ENCODE measurements at regions not wholly inside any gene's neighbourhood (a gene's known extent, or its start where the extent isn't known, plus 50 kb on each side); places are given as distances from the start of the nearest gene placed in this dataset.

GRCh38 chr16:50878536-50878935, 136.7 kb downstream of the CYLD start:
- in situ Hi-C loops (cut with MboI; ENCODE audit: low pct_ligation_motif_present in 1 of 4, low pct_unique_long_range_greater_than_20kb in 1 of 4, low sequenced_read_pairs in 3 of 4): no loop called here

GRCh38 chr16:50876263-50876662, 134.4 kb downstream of the CYLD start:
- WGBS, 2 donors (ENCODE audit: low coverage in 1 of 2): 82% methylated on average over 4 of the region's 4 CpGs; no CpG with 5 or more reads in 1 of the 2 donors
- intact Hi-C loops (cut with DNase I; ENCODE audit: low total_unique reads): no loop called here
- no peak for DNase-seq

More at GRCh38 chr16:50878536-50878935, 136.7 kb downstream of the CYLD start:
- TF ChIP-seq POLR2A (IDR thresholded peaks at IDR 0.05) (no peak), CTCF (IDR thresholded peaks at IDR 0.05) (no peak), POLR2AphosphoS5 (IDR thresholded peaks at IDR 0.05) (no peak), EP300 (IDR thresholded peaks at IDR 0.05; ENCODE audit: low read depth) (no peak)
- Histone ChIP-seq H3K27me3 (no peaks in the 10 kb centered on the region), H3K36me3 (no peaks in the 10 kb centered on the region), H3K9me3 (no peaks in the 10 kb centered on the region), H3K27ac (no peak overlapping the region), H3K4me3 (no peak overlapping the region), H3K4me1 (no peaks in the 10 kb centered on the region)
- intact Hi-C loops (cut with DNase I; ENCODE audit: low total_unique reads): no loop called here
- WGBS, 2 donors (ENCODE audit: low coverage in 1 of 2): 54 to 74% methylated on average over 3 of the region's 3 CpGs
- no peak for DNase-seq

GRCh38 chr16:50868577-50868976, 126.7 kb downstream of the CYLD start:
- in situ Hi-C loops (cut with MboI; ENCODE audit: low pct_ligation_motif_present in 1 of 4, low pct_unique_long_range_greater_than_20kb in 1 of 4, low sequenced_read_pairs in 3 of 4) (no loop called here), intact Hi-C loops (cut with DNase I; ENCODE audit: low total_unique reads) (no loop called here)
- Histone ChIP-seq H3K4me3 (no peak overlapping the region), H3K9me3 (no peaks in the 10 kb centered on the region), H3K27me3 (no peaks in the 10 kb centered on the region), H3K36me3 (no peaks in the 10 kb centered on the region), H3K4me1 (no peaks in the 10 kb centered on the region), H3K27ac (no peak overlapping the region)
- no peak for DNase-seq
- TF ChIP-seq POLR2AphosphoS5 (IDR thresholded peaks at IDR 0.05) (no peak), POLR2A (IDR thresholded peaks at IDR 0.05) (no peak), EP300 (IDR thresholded peaks at IDR 0.05; ENCODE audit: low read depth) (no peak), CTCF (IDR thresholded peaks at IDR 0.05) (no peak)

More at GRCh38 chr16:50876263-50876662, 134.4 kb downstream of the CYLD start:
- TF ChIP-seq CTCF (IDR thresholded peaks at IDR 0.05): no peak
- TF ChIP-seq EP300 (IDR thresholded peaks at IDR 0.05; ENCODE audit: low read depth): no peak
- no peak for TF ChIP-seq POLR2AphosphoS5 (IDR thresholded peaks at IDR 0.05)
- TF ChIP-seq POLR2A (IDR thresholded peaks at IDR 0.05): no peak
- H3K9me3 ChIP-seq: no peaks in the 10 kb centered on the region
- no peaks in the 10 kb centered on the region for H3K4me1 ChIP-seq
- no peaks in the 10 kb centered on the region for H3K36me3 ChIP-seq
- no peak overlapping the region for H3K27ac ChIP-seq
- no peak overlapping the region for H3K4me3 ChIP-seq
- in situ Hi-C loops (cut with MboI; ENCODE audit: low pct_ligation_motif_present in 1 of 4, low pct_unique_long_range_greater_than_20kb in 1 of 4, low sequenced_read_pairs in 3 of 4): no loop called here
- no peaks in the 10 kb centered on the region for H3K27me3 ChIP-seq

- in situ Hi-C loops (cut with MboI; ENCODE audit: low pct_ligation_motif_present in 1 of 4, low pct_unique_long_range_greater_than_20kb in 1 of 4, low sequenced_read_pairs in 3 of 4): no loop called here
- intact Hi-C loops (cut with DNase I; ENCODE audit: low total_unique reads): no loop called here
- DNase-seq: no peak
Observed at GRCh38 chr16:50866806-50867205, 124.9 kb downstream of the CYLD start.

More at GRCh38 chr16:50866806-50867205, 124.9 kb downstream of the CYLD start:
- Histone ChIP-seq H3K9me3 (no peaks in the 10 kb centered on the region), H3K36me3 (no peaks in the 10 kb centered on the region), H3K27ac (no peak overlapping the region), H3K4me3 (no peak overlapping the region), H3K27me3 (no peaks in the 10 kb centered on the region), H3K4me1 (no peaks in the 10 kb centered on the region)
- TF ChIP-seq POLR2AphosphoS5 (IDR thresholded peaks at IDR 0.05) (no peak), EP300 (IDR thresholded peaks at IDR 0.05; ENCODE audit: low read depth) (no peak), POLR2A (IDR thresholded peaks at IDR 0.05) (no peak), CTCF (IDR thresholded peaks at IDR 0.05) (no peak)
- 90 to 94% methylated on average over 2 of the region's 2 CpGs for WGBS, 2 donors (ENCODE audit: low coverage in 1 of 2)
